SK-N-MC (cell line): ENCODE measurements at regions not wholly inside any gene's neighbourhood (a gene's known extent, or its start where the extent isn't known, plus 50 kb on each side); places are given as distances from the start of the nearest gene placed in this dataset.

Source experiments
- DNase-seq: peaks from one replicate; pipeline ENCODE4 v3.0.0-alpha.2; 2011; ENCODE audit warnings: low read depth, low spot score
- H3K27ac ChIP-seq: fragments of 200-600 bp; sonication (generic); 2 replicates; pipeline ENCODE4 v1.5.1; 2016; ENCODE audit warnings: mixed run types
- H3K36me3 ChIP-seq: fragments of 200-600 bp; sonication (generic); 2 replicates; pipeline ENCODE4 v1.6.1; 2017; ENCODE audit warnings: antibody characterized with exemption, low read length, mixed read lengths; ENCODE audit not compliant: insufficient read depth
- H3K4me3 ChIP-seq: fragments of 200-600 bp; sonication (generic); 2 replicates; pipeline ENCODE4 v1.5.1; 2016
- H3K9ac ChIP-seq: fragments of 200-600 bp; sonication (generic); 2 replicates; pipeline ENCODE4 v1.8.0; 2017; ENCODE audit warnings: mixed run types, mixed read lengths; ENCODE audit not compliant: insufficient read length
- H3K9me3 ChIP-seq: fragments of 200-600 bp; sonication (generic); 2 replicates; pipeline ENCODE4 v1.6.1; 2017; ENCODE audit warnings: low read depth, mild to moderate bottlenecking, antibody characterized with exemption, low read length, moderate library complexity, mixed read lengths
- EZH2 ChIP-seq: fragments of 200-600 bp; sonication (generic); IDR thresholded peaks from one replicate; pipeline ENCODE4 v1.6.1; 2017; ENCODE audit warnings: antibody characterized with exemption
- FOXP2 ChIP-seq: optimal IDR thresholded peaks from 2 replicates; pipeline ENCODE3; 2011; ENCODE audit warnings: mild to moderate bottlenecking, moderate library complexity; ENCODE audit not compliant: insufficient read depth; ENCODE audit errors: extremely low read length, control extremely low read depth
- POLR2AphosphoS5 ChIP-seq: IDR thresholded peaks from 2 replicates; pipeline ENCODE4 v1.6.1; 2012; ENCODE audit warnings: mild to moderate bottlenecking, low read depth, low read length, borderline replicate concordance

GRCh38 chr4:4935974-4936373 lies 76.5 kb downstream of the MSX1 start:
- no peak overlapping the region for H3K27ac ChIP-seq
- H3K36me3 ChIP-seq = no peaks in the 10 kb centered on the region
- H3K9me3 ChIP-seq = no peaks in the 10 kb centered on the region
- DNase-seq = no peak
- H3K4me3 ChIP-seq = no peak overlapping the region
- no peak overlapping the region for H3K9ac ChIP-seq
- no peak for TF ChIP-seq EZH2
- no peak for TF ChIP-seq FOXP2
- TF ChIP-seq POLR2AphosphoS5 = no peak

- Histone ChIP-seq H3K9ac (no peak overlapping the region), H3K4me3 (no peak overlapping the region), H3K36me3 (no peaks in the 10 kb centered on the region), H3K9me3 (no peaks in the 10 kb centered on the region), H3K27ac (no peak overlapping the region)
- TF ChIP-seq FOXP2 = no peak
- no peak for TF ChIP-seq POLR2AphosphoS5
- no peak for TF ChIP-seq EZH2
- DNase-seq = no peak
These were observed 78.5 kb downstream of the MSX1 start for GRCh38 chr4:4937926-4938325.

DNA sequence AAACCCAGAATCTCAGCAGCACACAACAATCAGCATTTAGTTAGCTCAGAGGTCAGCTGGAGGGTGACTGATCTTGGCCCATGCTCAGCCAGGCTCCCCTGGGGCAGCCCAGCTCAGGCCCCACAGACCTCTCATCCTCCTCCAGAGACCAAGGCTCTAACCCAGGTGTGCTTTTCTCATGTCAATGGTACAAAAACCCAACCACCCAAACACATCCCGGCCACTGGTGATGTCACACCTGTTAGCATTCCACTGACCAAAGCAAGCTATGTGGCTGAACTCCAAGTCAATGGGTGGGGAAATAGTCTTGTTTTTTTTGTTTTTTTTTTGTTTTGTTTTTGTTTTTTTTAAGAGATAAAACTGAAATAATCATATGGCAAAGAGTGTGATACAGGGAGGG lies 77.5 kb downstream of the CYTL1 start:
- Histone ChIP-seq H3K9ac (no peak overlapping the region), H3K27ac (no peak overlapping the region)
- no peak for TF ChIP-seq FOXP2
- no peak for TF ChIP-seq POLR2AphosphoS5
- no peak for TF ChIP-seq EZH2

GRCh38 chr4:4942658-4943057 lies 76.6 kb downstream of the CYTL1 start:
- no peaks in the 10 kb centered on the region for H3K36me3 ChIP-seq
- TF ChIP-seq EZH2 (no peak), FOXP2 (no peak), POLR2AphosphoS5 (no peak)
- DNase-seq = no peak
- H3K9me3 ChIP-seq = no peaks in the 10 kb centered on the region
- H3K4me3 ChIP-seq = no peak overlapping the region
- no peak overlapping the region for H3K9ac ChIP-seq
- H3K27ac ChIP-seq = no peak overlapping the region

More for the DNA sequence above, 77.5 kb downstream of the CYTL1 start:
- H3K36me3 ChIP-seq = no peaks in the 10 kb centered on the region
- H3K9me3 ChIP-seq = no peaks in the 10 kb centered on the region
- H3K4me3 ChIP-seq = no peak overlapping the region
- DNase-seq = no peak

- Histone ChIP-seq H3K27ac (no peak overlapping the region), H3K9me3 (no peaks in the 10 kb centered on the region), H3K4me3 (no peak overlapping the region), H3K9ac (no peak overlapping the region), H3K36me3 (no peaks in the 10 kb centered on the region)
- TF ChIP-seq POLR2AphosphoS5 (no peak), EZH2 (no peak), FOXP2 (no peak)
- no peak for DNase-seq
These were observed 74.2 kb downstream of the CYTL1 start for GRCh38 chr4:4945021-4945420.

- DNase-seq = no peak
- no peaks in the 10 kb centered on the region for H3K36me3 ChIP-seq
These were observed 73.4 kb downstream of the CYTL1 start for GRCh38 chr4:4945829-4946228.

GRCh38 chr4:4946416-4946815 lies 72.8 kb downstream of the CYTL1 start:
- Histone ChIP-seq H3K9ac (no peak overlapping the region), H3K4me3 (no peak overlapping the region), H3K9me3 (no peaks in the 10 kb centered on the region), H3K36me3 (no peaks in the 10 kb centered on the region), H3K27ac (no peak overlapping the region)
- TF ChIP-seq POLR2AphosphoS5 = no peak
- no peak for DNase-seq

More at GRCh38 chr4:4945829-4946228, 73.4 kb downstream of the CYTL1 start:
- Histone ChIP-seq H3K9ac (no peak overlapping the region), H3K9me3 (no peaks in the 10 kb centered on the region), H3K4me3 (no peak overlapping the region), H3K27ac (no peak overlapping the region)
- TF ChIP-seq POLR2AphosphoS5 = no peak
- TF ChIP-seq FOXP2 = no peak
- no peak for TF ChIP-seq EZH2

DNA sequence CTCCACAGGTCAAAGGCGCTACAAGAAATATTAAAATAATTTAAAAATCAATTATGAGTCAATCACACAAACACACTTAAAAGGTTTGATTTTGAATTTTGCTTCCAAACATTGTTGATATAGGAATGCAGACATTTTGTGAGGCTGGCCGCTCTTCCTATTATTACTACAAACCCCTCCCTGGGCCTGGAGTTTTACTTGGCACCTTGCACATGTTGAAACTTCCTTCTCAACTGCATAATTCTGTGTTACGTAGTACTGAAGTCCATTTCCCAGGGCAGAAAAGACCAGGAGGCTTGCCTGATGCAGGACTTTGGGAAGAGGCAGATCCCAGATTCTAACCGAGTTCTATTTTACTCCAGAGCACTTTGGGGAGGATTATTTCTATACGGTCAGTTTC lies 71.5 kb downstream of the CYTL1 start:
- Histone ChIP-seq H3K9me3 (no peaks in the 10 kb centered on the region), H3K9ac (no peak overlapping the region), H3K36me3 (no peaks in the 10 kb centered on the region), H3K4me3 (no peak overlapping the region), H3K27ac (no peak overlapping the region)
- DNase-seq = no peak
- TF ChIP-seq EZH2 = no peak
- TF ChIP-seq POLR2AphosphoS5 = no peak
- TF ChIP-seq FOXP2 = no peak

DNA sequence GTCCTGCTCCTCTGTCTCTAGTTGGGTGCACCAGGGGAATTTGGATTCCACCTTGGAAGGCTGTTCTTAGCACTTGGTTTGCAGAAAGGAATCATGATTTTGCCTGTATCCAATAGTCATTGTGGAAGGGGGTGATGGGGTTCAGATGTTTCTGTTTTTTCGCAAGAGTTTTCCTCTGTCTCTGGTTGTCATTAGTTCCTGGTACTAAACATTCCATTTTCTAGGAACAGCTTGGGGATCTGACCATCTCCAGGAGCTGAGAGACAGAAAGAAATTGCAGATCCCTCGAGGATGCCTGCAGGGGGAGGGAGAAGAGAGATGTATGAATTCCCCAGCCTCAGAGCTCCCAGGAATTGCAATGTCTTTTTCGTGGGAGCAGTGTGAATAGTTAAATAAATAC lies 70.9 kb downstream of the CYTL1 start:
- DNase-seq = no peak
- TF ChIP-seq EZH2 (no peak), POLR2AphosphoS5 (no peak)

More for the DNA sequence above, 70.9 kb downstream of the CYTL1 start:
- no peak overlapping the region for H3K9ac ChIP-seq
- H3K4me3 ChIP-seq = no peak overlapping the region
- no peak overlapping the region for H3K27ac ChIP-seq
- H3K36me3 ChIP-seq = no peaks in the 10 kb centered on the region
- H3K9me3 ChIP-seq = peaks cover 3% of the 10 kb centered on the region; the same call in 1 of the 2 replicates
